ENCODE measurements at regions not wholly inside any gene's neighbourhood (a gene's known extent, or its start where the extent isn't known, plus 50 kb on each side); places are given as distances from the start of the nearest gene placed in this dataset.
A peak's percentile ranks its signal among the peaks of the same experiment; 100 is the strongest.

DNA sequence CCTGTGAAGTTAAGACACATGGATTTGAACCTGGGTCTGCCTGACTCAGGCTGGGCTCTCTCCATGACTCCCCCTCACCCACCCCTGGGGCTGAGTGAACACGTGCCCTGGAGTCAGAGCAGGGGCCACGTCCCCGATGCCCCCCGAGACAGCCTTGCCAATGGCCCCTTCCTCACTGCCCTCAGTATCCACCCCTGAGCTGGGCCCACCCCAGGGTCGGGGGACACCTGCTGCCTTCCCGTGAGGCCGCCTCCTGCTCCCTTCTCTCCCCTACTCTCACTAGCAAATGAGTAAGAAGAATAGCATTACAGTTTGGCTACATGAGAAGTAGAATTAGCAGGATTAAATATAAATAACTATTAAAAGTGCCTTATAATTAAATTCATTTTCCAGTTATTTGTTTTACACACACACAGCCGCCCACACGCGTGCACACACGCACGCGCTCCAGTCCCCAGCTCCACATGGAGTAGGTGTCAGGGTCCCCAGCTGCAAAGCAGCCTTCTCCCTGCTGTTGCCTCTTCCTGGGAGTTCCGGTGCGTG is 117.4 kb upstream of the LINGO1 start:
- no peak for DNase-seq

DNA sequence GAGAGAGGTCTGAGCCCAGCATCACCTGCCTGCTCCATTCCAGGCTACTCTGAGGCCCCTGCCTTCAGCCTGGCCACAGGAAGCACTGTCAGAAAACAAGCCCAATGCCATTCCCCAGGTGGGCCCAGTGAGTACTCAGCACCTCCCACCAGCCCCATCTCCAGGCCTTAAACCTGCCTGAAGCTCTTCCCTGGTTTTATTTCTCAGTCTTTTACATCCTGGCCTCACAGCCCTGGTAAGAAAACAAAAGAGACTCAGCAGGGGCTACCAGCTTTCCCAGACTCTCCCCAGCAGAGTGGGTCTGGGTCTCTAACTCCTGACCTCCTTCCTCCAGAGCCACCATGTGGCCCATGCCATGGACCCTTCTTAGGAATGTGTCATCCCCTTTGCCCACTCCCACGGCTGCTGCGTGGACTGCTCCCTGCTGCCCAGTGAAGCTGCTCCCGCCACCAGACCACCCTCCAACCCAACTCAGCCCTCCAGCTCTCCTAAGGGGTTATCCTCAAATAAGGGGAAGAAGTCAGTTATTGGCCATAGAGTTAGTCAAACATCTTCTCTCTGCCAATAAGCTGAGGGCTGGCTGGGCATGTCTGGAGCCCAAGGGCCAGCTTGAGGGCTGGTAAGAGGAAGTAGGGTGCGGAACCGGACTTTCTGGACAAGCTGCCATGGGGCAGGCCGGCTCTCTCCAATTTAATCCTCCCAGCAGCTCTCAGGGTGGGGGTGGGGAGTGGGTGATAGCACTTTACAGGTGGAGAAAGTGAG is 116.7 kb upstream of the LINGO1 start:
- DNase-seq: no peak

DNA sequence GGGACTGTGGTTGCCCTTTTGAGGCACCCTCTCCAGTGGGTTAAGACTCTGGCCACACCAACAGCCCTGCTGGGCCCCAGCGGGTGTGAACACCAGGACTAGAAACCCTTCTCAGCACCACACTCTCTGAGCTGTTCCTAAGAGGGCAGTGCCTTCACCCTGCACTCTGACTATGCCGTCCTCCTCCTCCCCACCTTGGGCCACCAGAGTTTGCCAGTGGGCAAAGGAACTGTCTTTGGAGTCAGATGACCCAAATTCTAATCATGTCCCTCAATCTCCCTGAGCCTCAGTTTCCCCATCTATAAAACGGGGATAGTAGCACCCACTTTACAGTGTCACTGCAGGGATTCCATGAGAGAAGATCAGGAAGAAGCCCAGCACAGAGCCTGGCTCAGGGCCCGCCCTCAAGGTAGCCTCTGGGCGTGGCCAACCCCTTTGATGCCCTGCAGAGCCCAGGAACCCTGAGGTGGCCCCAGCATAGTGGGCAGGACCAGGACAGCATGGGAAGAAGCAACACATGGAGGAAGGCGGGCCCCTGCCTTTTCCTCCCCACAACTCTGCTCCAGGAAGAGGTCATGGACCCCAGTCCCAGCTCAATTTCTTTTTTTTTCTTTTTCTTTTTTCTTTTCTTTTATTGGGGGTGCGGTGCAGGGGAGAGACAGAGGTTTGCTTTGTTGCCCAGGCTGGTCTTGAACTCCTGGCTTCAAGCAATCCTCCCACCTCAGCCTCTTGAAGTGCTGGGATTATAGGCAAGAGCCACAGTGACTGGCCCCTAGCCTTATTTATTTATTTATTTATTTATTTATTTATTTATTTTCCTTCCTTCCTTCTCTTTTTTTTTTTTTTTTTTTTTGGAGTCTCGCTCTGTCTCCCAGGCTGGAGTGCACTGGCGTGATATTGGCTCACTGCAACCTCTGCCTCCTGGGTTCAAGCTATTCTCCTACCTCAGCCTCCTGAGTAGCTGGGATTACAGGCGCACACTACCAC is 115.7 kb upstream of the LINGO1 start:
- DNase-seq: no peak

DNA sequence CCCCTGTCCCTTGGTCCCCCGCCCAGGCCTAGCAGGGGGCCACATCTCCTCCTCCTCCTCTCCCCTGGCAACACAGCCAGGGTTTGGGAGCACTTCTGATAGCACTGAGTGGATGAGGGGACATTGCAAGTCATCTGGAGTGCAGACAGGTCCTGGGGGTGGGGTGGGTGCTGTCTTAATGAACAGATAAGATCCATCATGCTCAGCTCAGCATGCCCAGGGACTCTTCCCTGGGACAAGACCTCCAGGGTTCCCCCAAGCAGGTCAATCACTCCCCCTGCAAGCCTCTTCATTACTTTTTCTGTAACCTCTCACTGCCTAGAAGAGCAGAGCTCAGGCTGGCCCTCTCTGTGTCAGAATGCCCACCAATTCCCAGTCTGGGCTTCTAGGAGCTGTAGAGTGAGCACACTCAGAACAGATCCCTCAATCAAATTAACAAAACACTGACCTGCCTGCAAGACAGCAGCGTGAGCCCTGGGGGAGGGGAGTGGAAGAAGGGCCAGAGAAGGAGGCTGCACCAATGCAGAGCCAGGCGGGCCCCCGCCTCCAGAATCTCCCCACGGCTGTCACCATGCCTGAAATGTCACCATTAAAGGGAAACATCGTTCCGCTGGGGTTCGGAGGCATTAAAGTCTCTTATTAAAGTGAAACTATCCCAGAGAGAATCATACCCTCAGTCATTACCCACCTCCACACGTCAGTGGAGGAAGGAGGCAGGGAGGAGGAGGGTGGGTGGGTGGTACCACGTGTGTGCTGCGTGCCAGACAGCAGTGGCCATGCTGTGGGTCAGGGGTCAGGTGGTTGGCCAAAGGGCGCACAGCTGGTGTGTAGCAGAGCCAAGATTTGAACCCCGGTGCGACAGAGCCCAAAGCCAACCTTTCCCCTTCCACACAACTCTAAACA is 114.7 kb upstream of the LINGO1 start:
- DNase-seq: peak; percentile 36

DNA sequence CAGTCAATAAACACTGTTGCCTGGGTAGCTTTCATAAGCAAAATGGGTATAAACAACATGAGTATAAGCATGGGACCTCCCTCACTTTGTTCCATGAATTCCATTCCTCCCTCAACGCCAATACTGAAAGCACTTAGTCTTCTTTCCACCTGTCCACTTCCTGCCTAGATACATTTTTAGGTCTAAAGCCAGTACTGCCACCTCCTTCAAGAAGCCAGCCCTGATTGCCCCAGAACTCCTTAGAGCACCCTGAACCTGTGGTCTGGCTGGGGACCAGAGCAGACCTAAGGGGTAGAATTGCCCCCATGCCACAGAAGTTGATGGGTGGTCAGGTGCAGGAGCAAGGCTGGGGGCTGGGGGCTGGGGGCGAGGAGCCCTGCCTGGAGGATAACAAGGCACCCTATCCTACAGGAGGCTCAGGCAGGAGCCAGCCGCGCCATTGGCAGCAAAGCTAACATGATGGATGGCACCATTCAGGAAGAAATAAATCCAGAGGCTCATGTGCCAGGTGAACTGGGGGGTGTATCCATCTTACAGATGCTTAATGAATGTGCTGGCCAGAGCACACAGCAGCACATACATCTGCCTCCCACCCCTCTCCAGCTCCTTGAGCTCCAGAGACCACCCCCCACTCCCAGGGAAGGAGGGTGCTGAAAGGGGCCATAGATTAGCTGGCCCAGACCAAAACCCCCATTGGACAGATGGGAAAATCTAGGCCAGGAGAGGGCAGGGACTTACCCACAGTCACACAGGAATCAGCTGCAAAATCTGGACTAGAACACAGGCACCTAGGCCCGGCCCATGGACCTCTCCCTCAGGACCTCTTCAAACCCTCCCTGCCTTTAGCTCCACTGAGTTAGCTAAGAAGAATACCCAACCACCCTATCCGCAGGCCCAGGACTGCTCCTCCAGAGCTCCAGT is 113.8 kb upstream of the LINGO1 start:
- DNase-seq: no peak

DNA sequence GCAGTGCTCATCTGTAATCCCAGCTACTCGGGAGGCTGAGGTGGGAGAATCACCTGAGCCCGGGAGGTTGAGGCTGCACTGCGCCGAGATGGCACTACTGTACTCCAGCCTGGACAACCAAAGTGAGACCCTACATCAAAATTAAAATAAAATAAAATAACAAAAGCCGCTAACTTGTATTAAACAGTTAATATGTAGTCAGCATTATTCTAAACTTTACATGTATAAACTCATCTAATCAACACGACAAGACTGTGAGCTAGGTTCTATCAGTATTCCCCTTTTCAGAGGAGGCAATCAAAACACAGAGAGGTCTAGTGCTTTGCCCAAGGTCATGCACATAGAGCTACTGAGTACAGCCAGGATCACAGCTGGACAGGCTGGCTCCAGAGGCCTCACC is 111.7 kb upstream of the LINGO1 start:
- no peak for DNase-seq

DNA sequence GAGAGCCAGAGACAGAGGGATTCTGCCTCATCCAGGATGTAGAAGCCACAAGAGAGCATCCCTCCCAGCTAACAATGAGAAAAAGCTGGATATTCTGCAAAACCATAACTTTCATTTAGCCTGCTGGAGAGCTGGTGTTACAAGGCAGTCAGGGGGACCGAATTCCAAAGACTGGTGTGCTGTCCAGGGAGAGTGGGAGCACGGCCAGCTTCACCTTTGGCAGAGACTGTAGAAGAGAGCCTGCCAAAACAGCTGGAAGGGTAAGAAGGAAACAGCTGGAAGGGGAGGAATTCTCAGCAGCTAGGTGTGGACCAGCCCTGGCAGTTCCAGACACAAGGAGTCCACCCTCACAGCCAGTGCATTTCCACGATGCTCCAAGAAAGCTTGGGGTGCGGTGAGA is 109.9 kb upstream of the LINGO1 start:
- DNase-seq: no peak

DNA sequence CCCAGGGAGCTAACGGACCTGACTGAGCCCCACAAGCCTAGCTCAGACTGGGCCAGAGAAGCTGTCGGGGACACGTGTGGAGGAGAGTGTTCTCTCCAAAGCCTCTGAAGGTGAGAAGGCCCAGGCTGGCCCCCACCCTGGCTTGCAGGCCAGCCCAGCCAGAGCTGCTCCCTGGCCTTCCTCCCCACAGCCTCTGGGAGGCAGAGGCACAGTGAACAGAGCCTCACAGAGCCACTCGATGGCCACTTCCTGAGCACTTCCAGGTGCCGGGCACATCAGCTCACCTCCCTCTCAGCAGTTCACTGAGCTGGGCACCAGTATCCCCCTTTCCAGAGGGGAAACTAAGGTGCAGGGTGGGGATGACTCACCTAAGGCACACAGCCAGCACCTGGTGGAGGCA is 109.4 kb upstream of the LINGO1 start:
- DNase-seq: no peak

DNA sequence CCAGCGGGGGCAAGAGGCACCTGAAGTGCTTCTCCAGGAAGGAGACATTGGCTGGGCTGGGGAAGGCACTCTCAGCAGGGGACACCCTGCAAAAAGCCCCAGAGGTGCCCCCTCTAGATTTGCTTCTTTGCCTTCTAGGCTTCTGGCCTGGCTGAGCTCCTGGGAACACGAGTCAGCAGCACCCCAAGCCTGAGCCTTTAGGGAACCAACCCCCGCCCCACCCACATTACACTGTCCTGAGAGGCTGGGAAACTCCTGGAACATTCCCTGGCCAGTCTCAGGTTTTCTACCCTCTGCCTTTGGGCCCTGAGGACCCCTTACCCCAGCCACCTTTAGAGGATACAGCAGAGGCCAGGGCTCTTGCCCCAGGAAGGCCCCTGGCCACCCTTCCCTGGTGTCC is 108.4 kb upstream of the LINGO1 start:
- DNase-seq: no peak

DNA sequence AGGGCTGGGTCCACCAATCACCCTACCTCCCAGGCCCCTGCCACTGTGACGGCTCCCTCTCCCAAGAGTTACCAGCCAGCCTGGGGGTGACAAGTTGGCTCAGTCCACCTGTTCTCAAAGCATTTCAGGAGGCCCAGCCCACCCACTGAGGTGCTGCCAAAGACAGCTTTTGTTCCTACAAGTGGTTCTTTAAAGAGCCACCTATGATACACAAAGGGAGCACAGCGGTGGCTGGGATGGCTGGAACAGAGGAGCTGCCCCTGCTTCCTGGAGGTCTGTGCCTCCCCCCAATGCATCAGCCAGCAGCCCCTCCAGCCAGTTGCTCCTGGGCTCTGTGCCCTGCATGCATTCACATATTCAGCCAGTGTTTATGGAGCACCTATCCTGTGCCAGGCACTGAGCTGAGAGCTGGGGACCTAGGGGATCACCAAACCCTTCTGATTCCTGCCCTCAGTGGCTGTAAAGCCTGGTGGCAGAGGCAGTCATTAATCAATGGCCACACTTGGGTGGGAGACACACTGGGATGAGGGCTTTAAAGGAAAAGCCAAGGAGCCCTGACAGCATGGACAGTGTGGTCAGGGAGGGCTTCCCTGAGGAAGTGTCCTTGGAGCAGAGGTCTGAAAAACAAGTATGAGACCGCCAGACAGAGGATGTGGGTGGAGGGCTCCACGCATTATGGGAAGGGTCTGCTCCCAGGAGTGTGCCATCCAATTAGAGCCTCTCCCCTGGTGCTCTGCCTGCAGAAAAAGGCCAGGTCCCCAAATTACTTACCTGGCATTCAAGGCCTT is 107.1 kb upstream of the LINGO1 start:
- no peak for DNase-seq

DNA sequence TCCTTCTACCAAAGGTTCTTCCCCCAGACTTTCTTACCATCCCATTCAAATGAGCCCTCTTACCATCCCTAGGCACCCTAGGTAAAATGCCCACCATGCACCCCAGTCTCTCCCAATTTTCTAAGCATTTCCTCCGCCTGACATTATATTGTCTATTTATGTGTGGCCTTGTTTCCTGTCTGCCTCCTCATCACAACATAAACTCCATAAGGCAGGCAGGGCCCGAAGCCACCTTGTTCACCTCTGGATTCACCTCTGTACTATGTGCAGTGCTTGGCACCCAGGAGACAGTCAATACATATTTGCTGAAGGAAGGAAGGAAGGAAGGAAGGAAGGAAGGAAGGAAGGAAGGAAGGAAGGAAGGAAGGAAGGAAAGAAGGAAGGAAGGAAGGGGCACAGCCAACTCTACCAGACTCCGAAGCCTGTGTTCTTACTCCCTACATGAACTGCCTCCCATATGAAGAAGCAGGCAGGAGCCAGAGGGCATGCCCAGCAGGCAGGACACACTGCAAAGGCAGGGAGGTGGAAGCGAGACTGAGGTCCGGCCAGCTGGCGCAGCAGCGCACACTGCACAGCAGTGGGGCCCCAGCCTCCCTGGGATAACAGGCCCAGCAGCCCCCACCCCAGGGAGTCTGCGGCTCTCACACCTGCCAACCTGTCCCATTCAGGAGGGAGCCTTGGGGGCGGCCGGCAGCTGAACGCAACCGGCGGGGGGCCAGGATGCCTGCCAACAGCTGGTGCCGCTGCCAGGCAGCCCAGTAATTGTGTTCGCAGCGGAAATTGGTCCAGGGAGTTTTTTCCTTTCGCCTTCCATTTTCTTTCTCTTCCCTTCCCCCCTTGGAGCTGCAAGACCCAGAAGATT is 106.0 kb upstream of the LINGO1 start:
- DNase-seq: peak; percentile 67

DNA sequence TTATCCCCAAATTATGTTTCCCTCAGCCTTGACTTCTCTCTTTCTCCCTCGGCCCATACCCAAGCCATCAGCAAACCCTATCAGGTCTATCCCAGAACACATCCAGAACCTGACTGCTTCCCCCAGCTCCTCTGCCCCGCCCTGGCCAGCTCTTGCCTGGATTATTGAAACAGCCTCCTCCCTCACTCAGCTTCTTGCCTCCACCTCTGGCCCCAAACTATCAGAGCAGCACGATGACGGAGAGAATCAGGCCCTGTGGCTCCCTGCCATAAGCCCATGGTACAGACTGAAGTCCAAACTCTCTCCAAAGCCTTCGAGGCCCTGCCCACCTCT is 105.3 kb upstream of the LINGO1 start:
- no peak for DNase-seq

DNA sequence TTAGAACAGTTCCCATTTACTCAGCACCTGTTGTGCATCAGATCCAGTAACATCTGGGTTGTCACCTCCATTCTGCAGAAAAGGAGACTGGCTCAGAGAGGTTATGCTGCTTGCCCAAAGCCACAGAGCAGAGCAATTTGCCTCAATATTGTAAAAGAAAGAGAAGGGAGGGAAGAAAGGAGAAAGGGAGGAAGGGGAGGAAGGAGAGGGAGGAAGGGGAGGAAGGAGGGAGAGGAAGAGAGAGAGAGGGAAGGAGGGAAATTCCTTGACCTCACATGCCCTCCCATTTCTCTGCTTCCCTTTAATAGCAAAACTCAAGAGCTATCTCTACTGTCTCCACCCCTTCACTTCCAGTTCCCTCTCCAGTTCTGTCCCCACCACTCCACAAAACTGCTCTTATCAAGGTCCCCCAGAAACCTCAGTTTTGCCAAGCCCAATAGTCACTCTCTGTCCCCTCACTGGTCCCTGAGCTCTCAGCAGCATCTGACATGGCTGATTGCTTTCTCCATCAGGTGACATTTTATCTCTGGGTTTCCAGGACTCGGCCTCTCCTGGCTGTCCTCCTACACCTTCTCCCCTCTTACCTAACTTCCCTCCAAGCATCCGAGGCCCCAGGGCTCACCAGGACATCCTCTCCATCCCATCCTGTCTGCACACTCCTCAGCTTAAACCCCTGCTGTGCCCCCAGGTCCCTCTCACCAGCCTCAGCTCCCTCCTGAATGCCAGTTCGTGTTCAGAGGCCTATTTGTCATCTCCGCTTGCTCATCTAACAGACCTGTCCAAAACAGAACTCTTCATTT is 104.7 kb upstream of the LINGO1 start:
- DNase-seq: no peak

DNA sequence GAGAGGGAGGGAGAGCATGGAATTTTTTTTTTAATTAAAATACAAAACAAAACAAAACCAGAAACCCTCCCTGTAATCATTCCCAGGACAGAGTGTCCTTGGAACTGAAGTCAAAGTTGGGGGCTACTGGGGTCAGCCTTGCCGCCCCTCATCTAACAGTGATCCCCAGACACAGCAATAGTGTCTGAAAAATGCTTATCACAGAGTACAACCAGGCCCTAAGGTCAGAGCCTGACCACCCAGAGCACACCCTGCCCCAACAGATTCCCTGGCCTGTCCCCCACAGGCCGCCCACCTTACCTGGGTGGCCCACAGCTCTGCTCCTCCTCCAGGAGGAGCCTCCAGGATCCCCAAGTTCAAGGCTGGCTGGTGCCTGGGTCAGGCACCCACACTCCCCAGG is 101.6 kb upstream of the LINGO1 start:
- no peak for DNase-seq

DNA sequence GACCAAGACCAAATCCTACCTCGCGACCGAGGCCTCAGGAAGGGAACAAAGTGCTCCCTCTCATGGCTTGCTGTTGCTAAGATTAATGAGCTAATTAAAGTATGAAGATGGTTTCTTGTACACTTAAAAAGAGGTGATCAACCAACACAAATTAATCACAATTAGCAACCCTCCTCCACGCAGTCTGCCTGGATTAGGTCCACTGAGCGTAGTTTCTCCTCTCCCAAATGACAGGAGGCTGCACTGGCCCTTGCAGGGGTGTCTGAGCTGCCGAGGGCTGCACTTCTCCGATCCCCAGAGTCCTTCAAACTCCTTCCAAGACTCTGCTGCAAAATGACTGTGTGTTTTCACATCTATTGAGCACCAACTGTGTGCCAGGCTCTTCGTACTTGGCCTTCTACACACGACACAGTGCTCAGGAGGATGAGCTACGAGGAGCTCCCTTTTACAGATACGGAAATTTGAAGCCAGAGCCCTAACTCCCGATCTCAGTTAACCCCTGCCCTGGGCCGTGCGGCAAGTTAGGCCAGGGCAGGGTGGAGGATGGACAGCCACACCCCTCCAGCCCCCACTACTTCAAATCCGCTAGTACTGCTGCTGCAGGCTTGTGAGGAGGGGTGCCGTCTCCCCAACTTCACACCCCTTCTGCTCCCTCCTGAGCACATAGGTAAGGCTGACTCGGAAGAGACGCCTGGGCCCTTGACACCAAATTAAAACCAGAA is 101.0 kb upstream of the LINGO1 start:
- DNase-seq: no peak

DNA sequence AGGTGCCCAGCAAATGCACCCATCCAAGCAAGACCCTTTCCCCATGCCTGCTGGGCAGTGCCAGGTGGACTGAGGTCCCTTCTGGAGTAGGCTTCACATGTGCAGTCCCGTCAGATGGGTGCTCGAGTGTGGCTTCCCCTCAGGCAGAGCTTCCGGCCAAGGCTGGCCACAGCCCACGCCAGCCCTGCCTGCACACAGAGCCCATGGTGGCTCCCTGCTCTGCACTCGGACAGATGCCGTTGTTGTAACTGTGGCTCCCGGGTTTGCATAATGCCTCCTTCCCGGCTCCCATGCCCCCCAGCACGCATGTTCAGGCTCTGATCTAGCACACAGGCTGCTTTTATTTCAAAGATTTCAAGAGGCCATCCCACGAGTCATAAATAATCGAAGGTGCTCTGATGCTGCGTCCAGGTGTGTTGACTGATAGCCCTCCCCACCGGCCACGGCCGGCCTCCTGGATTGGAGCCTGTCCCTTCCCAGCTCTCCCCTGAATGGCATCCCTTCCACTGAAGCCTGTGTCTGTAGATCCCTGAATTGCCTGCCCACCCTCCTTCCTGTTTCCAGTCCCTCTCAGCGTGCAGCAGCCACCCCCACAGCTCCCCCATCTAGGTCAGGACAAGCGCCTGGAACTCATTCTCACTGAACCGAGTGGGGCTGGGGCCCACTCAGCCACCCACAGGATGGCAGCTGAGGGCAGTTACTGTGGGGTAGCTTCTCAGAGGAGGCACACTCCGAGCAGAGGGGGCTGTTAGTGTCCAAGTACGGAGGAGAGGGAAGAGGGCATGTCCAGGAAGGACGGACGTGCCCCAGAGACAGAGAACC is 100.0 kb upstream of the LINGO1 start:
- DNase-seq: no peak

DNA sequence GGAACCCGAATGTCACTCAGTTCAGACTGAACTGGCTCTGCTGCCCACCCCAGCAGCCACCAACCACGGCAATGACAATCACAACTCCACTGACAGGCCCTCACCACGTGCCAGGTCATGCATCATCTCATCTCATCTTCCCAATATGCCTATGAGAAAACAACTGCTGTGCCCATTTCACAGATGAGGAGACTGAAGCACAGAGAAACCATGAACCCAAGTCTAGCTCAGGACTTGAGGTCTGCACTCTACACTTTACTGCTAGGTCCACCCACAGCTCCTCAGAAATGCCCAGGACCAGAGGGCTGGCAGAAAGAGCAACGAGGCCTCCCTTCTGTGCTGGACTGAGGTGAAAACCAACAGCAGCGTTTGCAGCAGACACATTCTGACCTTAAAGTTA is 99.2 kb upstream of the LINGO1 start:
- DNase-seq: no peak

Data from retina (tissue), 1 donor.